ENCODE measurements at regions not wholly inside any gene's neighbourhood (a gene's known extent, or its start where the extent isn't known, plus 50 kb on each side); places are given as distances from the start of the nearest gene placed in this dataset.

- DNase-seq = no peak
Measured at GRCh38 chr2:220240641-220241040, 613.2 kb downstream of the SLC4A3 start.

GRCh38 chr2:220241423-220241822 is 614.0 kb downstream of the SLC4A3 start:
- DNase-seq = no peak

GRCh38 chr2:220243571-220243970 is 616.1 kb downstream of the SLC4A3 start:
- DNase-seq = no peak

GRCh38 chr2:220246386-220246785 is 619.0 kb downstream of the SLC4A3 start:
- no peak for DNase-seq

GRCh38 chr2:220247588-220248350 is 620.3 kb downstream of the SLC4A3 start:
- no peak for DNase-seq

GRCh38 chr2:220259662-220260061 is 632.2 kb downstream of the SLC4A3 start:
- DNase-seq = no peak

- DNase-seq = no peak
Measured at GRCh38 chr2:220263300-220263699, 635.9 kb downstream of the SLC4A3 start.

GRCh38 chr2:220269367-220269766 is 641.9 kb downstream of the SLC4A3 start:
- DNase-seq = no peak

GRCh38 chr2:220270481-220271070 is 643.1 kb downstream of the SLC4A3 start:
- DNase-seq = no peak

GRCh38 chr2:220272656-220273055 is 645.2 kb downstream of the SLC4A3 start:
- no peak for DNase-seq

- no peak for DNase-seq
Measured at GRCh38 chr2:220273082-220273481, 645.7 kb downstream of the SLC4A3 start.

GRCh38 chr2:220275454-220275853 is 648.0 kb downstream of the SLC4A3 start:
- DNase-seq = no peak

GRCh38 chr2:220276741-220277444 is 649.5 kb downstream of the SLC4A3 start:
- DNase-seq = no peak

- DNase-seq = no peak
Measured at GRCh38 chr2:220277445-220277975, 650.1 kb downstream of the SLC4A3 start.

- DNase-seq = no peak
Measured at GRCh38 chr2:220278022-220278421, 650.6 kb downstream of the SLC4A3 start.

GRCh38 chr2:220279372-220279771 is 651.9 kb downstream of the SLC4A3 start:
- DNase-seq = no peak

GRCh38 chr2:220279840-220280239 is 652.4 kb downstream of the SLC4A3 start:
- no peak for DNase-seq

- DNase-seq = no peak
Measured at GRCh38 chr2:220280736-220281135, 653.3 kb downstream of the SLC4A3 start.

- no peak for DNase-seq
Measured at GRCh38 chr2:220281771-220282170, 654.3 kb downstream of the SLC4A3 start.

- DNase-seq = no peak
Measured at GRCh38 chr2:220282236-220282635, 654.8 kb downstream of the SLC4A3 start.

- DNase-seq = no peak
Measured at GRCh38 chr2:220293966-220294365, 666.5 kb downstream of the SLC4A3 start.

GRCh38 chr2:220296174-220296573 is 668.7 kb downstream of the SLC4A3 start:
- no peak for DNase-seq

GRCh38 chr2:220297093-220297492 is 669.7 kb downstream of the SLC4A3 start:
- no peak for DNase-seq

- DNase-seq = no peak
Measured at GRCh38 chr2:220300806-220301205, 673.4 kb downstream of the SLC4A3 start.

Data from effector CD8-positive, alpha-beta T cell (primary cell).